ENCODE measurements at regions not wholly inside any gene's neighbourhood (a gene's known extent, or its start where the extent isn't known, plus 50 kb on each side); places are given as distances from the start of the nearest gene placed in this dataset.

GRCh38 chr7:444606-445005, 75.0 kb downstream of the PDGFA start:
- no peaks in the 10 kb centered on the region for H3K4me1 ChIP-seq (ENCODE audit: control insufficient read depth, insufficient read depth, low read length)
- CTCF ChIA-PET = no interaction called here
- no peaks in the 10 kb centered on the region for H3K36me3 ChIP-seq (ENCODE audit: control insufficient read depth in 2 of 2, insufficient read depth in 1 of 2, low read length in 2 of 2)
- H3K9me3 ChIP-seq (ENCODE audit: control insufficient read depth, insufficient read depth, low read depth, low read length) = no peaks in the 10 kb centered on the region
- no peak overlapping the region for H3K4me3 ChIP-seq (ENCODE audit: low read depth, low read length)
- no peak overlapping the region for H3K27ac ChIP-seq (ENCODE audit: extremely low read depth, low read depth, low read length)
- POLR2A ChIA-PET = no interaction called here
- TF ChIP-seq ZNF433 (tag by site-specific recombination; IDR thresholded peaks at IDR 0.05; ENCODE audit: low read depth) (no peak), GLIS1 (tag by site-specific recombination; IDR thresholded peaks at IDR 0.05) (peak; percentile 50; the same call in 1 of the 2 replicates)

- Histone ChIP-seq H3K4me3 (ENCODE audit: low read depth, low read length) (no peak overlapping the region), H3K36me3 (ENCODE audit: control insufficient read depth in 2 of 2, insufficient read depth in 1 of 2, low read length in 2 of 2) (no peaks in the 10 kb centered on the region), H3K4me1 (ENCODE audit: control insufficient read depth, insufficient read depth, low read length) (no peaks in the 10 kb centered on the region), H3K9me3 (ENCODE audit: control insufficient read depth, insufficient read depth, low read depth, low read length) (no peaks in the 10 kb centered on the region), H3K27ac (ENCODE audit: extremely low read depth, low read depth, low read length) (no peak overlapping the region)
- ChIA-PET CTCF (no interaction called here), POLR2A (no interaction called here)
- TF ChIP-seq ZNF843 (tag by site-specific recombination; IDR thresholded peaks at IDR 0.05) (no peak), OSR2 (tag by site-specific recombination; IDR thresholded peaks at IDR 0.05) (no peak), ZNF274 (IDR thresholded peaks at IDR 0.05; ENCODE audit: low read length) (no peak), ZNF274 (tag by site-specific recombination; IDR thresholded peaks at IDR 0.05; ENCODE audit: borderline replicate concordance) (no peak), HOXA7 (CRISPR knock-in tag; IDR thresholded peaks at IDR 0.05; ENCODE audit: borderline replicate concordance) (no peak), ZNF157 (tag by site-specific recombination; IDR thresholded peaks at IDR 0.05) (no peak), ZNF23 (tag by site-specific recombination; IDR thresholded peaks at IDR 0.05; ENCODE audit: borderline replicate concordance) (no peak), ZNF19 (tag by site-specific recombination; IDR thresholded peaks at IDR 0.05; ENCODE audit: low read depth) (no peak), ZNF580 (tag by site-specific recombination; IDR thresholded peaks at IDR 0.05) (no peak), ZBTB6 (tag by site-specific recombination; IDR thresholded peaks at IDR 0.05) (no peak), ZIC2 (tag by site-specific recombination; IDR thresholded peaks at IDR 0.05) (no peak), ZNF830 (tag by site-specific recombination; IDR thresholded peaks at IDR 0.05; ENCODE audit: low read depth) (no peak)
- TF ChIP-seq, protein P1, sequence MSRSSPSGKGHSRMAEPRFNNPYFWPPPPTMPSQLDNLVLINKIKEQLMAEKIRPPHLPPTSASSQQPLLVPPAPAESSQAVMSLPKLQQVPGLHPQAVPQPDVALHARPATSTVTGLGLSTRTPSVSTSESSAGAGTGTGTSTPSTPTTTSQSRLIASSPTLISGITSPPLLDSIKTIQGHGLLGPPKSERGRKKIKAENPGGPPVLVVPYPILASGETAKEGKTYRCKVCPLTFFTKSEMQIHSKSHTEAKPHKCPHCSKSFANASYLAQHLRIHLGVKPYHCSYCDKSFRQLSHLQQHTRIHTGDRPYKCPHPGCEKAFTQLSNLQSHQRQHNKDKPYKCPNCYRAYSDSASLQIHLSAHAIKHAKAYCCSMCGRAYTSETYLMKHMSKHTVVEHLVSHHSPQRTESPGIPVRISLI (tag by site-specific recombination; IDR thresholded peaks at IDR 0.05) = no peak
- TF ChIP-seq, protein P2, sequence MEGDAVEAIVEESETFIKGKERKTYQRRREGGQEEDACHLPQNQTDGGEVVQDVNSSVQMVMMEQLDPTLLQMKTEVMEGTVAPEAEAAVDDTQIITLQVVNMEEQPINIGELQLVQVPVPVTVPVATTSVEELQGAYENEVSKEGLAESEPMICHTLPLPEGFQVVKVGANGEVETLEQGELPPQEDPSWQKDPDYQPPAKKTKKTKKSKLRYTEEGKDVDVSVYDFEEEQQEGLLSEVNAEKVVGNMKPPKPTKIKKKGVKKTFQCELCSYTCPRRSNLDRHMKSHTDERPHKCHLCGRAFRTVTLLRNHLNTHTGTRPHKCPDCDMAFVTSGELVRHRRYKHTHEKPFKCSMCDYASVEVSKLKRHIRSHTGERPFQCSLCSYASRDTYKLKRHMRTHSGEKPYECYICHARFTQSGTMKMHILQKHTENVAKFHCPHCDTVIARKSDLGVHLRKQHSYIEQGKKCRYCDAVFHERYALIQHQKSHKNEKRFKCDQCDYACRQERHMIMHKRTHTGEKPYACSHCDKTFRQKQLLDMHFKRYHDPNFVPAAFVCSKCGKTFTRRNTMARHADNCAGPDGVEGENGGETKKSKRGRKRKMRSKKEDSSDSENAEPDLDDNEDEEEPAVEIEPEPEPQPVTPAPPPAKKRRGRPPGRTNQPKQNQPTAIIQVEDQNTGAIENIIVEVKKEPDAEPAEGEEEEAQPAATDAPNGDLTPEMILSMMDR (tag by site-specific recombination; IDR thresholded peaks at IDR 0.05) = no peak
- TF ChIP-seq, protein P3, sequence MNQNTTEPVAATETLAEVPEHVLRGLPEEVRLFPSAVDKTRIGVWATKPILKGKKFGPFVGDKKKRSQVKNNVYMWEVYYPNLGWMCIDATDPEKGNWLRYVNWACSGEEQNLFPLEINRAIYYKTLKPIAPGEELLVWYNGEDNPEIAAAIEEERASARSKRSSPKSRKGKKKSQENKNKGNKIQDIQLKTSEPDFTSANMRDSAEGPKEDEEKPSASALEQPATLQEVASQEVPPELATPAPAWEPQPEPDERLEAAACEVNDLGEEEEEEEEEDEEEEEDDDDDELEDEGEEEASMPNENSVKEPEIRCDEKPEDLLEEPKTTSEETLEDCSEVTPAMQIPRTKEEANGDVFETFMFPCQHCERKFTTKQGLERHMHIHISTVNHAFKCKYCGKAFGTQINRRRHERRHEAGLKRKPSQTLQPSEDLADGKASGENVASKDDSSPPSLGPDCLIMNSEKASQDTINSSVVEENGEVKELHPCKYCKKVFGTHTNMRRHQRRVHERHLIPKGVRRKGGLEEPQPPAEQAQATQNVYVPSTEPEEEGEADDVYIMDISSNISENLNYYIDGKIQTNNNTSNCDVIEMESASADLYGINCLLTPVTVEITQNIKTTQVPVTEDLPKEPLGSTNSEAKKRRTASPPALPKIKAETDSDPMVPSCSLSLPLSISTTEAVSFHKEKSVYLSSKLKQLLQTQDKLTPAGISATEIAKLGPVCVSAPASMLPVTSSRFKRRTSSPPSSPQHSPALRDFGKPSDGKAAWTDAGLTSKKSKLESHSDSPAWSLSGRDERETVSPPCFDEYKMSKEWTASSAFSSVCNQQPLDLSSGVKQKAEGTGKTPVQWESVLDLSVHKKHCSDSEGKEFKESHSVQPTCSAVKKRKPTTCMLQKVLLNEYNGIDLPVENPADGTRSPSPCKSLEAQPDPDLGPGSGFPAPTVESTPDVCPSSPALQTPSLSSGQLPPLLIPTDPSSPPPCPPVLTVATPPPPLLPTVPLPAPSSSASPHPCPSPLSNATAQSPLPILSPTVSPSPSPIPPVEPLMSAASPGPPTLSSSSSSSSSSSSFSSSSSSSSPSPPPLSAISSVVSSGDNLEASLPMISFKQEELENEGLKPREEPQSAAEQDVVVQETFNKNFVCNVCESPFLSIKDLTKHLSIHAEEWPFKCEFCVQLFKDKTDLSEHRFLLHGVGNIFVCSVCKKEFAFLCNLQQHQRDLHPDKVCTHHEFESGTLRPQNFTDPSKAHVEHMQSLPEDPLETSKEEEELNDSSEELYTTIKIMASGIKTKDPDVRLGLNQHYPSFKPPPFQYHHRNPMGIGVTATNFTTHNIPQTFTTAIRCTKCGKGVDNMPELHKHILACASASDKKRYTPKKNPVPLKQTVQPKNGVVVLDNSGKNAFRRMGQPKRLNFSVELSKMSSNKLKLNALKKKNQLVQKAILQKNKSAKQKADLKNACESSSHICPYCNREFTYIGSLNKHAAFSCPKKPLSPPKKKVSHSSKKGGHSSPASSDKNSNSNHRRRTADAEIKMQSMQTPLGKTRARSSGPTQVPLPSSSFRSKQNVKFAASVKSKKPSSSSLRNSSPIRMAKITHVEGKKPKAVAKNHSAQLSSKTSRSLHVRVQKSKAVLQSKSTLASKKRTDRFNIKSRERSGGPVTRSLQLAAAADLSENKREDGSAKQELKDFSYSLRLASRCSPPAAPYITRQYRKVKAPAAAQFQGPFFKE (tag by site-specific recombination; IDR thresholded peaks at IDR 0.05; ENCODE audit: borderline replicate concordance) = no peak
Measured at GRCh38 chr7:445020-445419, 74.6 kb downstream of the PDGFA start.

Data from HEK293 (cell line).